CD14-positive monocyte (primary cell): ENCODE measurements at regions not wholly inside any gene's neighbourhood (a gene's known extent, or its start where the extent isn't known, plus 50 kb on each side); places are given as distances from the start of the nearest gene placed in this dataset.

Experiments
- DNase-seq, 3 donors: peaks; one replicate each; pipeline ENCODE4 v3.0.0-alpha.2; 2011 to 2022
- H2AFZ ChIP-seq: 2 replicates; pipeline ENCODE4 v1.6.0; 2012; ENCODE audit warnings: mild to moderate bottlenecking, low read depth, low read length, inconsistent platforms; ENCODE audit not compliant: insufficient read depth, poor library complexity, severe bottlenecking
- H3K27ac ChIP-seq, 2 donors: 1 replicate in 1 of 2; 2 replicates in 1 of 2; pipeline ENCODE4 v1.5.1; 2012 to 2013; ENCODE audit warnings: low read length in 2 of 2, control low read depth in 1 of 2, inconsistent platforms in 1 of 2, low read depth in 1 of 2, mild to moderate bottlenecking in 1 of 2
- H3K27me3 ChIP-seq, 2 donors: one replicate each; pipeline versions ENCODE4 v1.6.0 to v1.6.1; 2011 to 2013; ENCODE audit warnings: low read length in 2 of 2; ENCODE audit not compliant: control insufficient read depth in 2 of 2, insufficient read depth in 2 of 2
- H3K36me3 ChIP-seq, 2 donors: replicated peaks in 1 of 2; 1 replicate in 1 of 2; 2 replicates in 1 of 2; pipeline versions ENCODE4 v1.5.1 to v1.6.1; 2012 to 2013; ENCODE audit warnings: low read length in 2 of 2, control low read depth in 1 of 2, inconsistent platforms in 1 of 2, mild to moderate bottlenecking in 1 of 2; ENCODE audit not compliant: insufficient read depth in 2 of 2, control insufficient read depth in 1 of 2
- H3K4me1 ChIP-seq, 2 donors: 1 replicate in 1 of 2; 2 replicates in 1 of 2; pipeline versions ENCODE4 v1.5.1 to v1.6.1; 2012 to 2013; ENCODE audit warnings: low read length in 2 of 2, control low read depth in 1 of 2, inconsistent platforms in 1 of 2, mild to moderate bottlenecking in 1 of 2, moderate library complexity in 1 of 2; ENCODE audit not compliant: insufficient read depth in 2 of 2, control insufficient read depth in 1 of 2
- H3K4me2 ChIP-seq: replicated peaks from 2 replicates; pipeline ENCODE3; 2012; ENCODE audit warnings: low read length, moderate library complexity, mild to moderate bottlenecking; ENCODE audit not compliant: poor library complexity, severe bottlenecking; ENCODE audit errors: extremely low read depth
- H3K4me3 ChIP-seq, 3 experiments: fragments of 200-600 bp in 1 of 3; sonication (generic) in 1 of 3; replicated peaks in 1 of 3; 1 replicate in 2 of 3; 2 replicates in 1 of 3; pipeline ENCODE4 v1.5.1; 2011 to 2013; ENCODE audit warnings: low read length in 3 of 3, mild to moderate bottlenecking in 3 of 3, control low read depth in 2 of 3, low read depth in 2 of 3, inconsistent platforms in 1 of 3, moderate library complexity in 1 of 3
- H3K79me2 ChIP-seq: 2 replicates; pipeline ENCODE4 v1.6.0; 2012; ENCODE audit warnings: mild to moderate bottlenecking, control low read depth, inconsistent platforms, low read length, moderate library complexity; ENCODE audit not compliant: insufficient read depth
- H3K9ac ChIP-seq: 2 replicates; pipeline ENCODE4 v1.6.0; 2017; ENCODE audit warnings: low read length, mild to moderate bottlenecking; ENCODE audit not compliant: insufficient read depth, poor library complexity, severe bottlenecking
- H3K9me3 ChIP-seq, 2 donors: replicated peaks in 1 of 2; 1 replicate in 1 of 2; 2 replicates in 1 of 2; pipeline versions ENCODE4 v1.5.1 to v1.6.1; 2012 to 2013; ENCODE audit warnings: low read length in 2 of 2, control low read depth in 1 of 2; ENCODE audit not compliant: control insufficient read depth in 1 of 2, insufficient read depth in 1 of 2
- H4K20me1 ChIP-seq: 2 replicates; pipeline ENCODE4 v1.6.0; 2012; ENCODE audit warnings: mild to moderate bottlenecking, low read length, control low read depth, moderate library complexity; ENCODE audit not compliant: insufficient read depth
- H3K27ac Mint-ChIP-seq, 7 donors: one replicate each; pipeline ENCODE4 v1.8.0; 2020; ENCODE audit warnings: mild to moderate bottlenecking in 7 of 7, mixed read lengths in 7 of 7, moderate library complexity in 6 of 7, inconsistent platforms in 2 of 7
- H3K27me3 Mint-ChIP-seq, 3 donors: one replicate each; pipeline ENCODE4 v1.8.0; 2021 to 2022; ENCODE audit warnings: low read depth in 3 of 3, mild to moderate bottlenecking in 3 of 3, mixed read lengths in 3 of 3, moderate library complexity in 3 of 3, inconsistent platforms in 1 of 3
- H3K36me3 Mint-ChIP-seq, 2 donors: one replicate each; pipeline ENCODE4 v1.8.0; 2020; ENCODE audit warnings: mixed read lengths in 2 of 2, inconsistent platforms in 1 of 2, mild to moderate bottlenecking in 1 of 2
- H3K4me1 Mint-ChIP-seq: one replicate; pipeline ENCODE4 v1.8.0; 2020; ENCODE audit warnings: mild to moderate bottlenecking, mixed read lengths
- H3K4me3 Mint-ChIP-seq, 2 donors: one replicate each; pipeline ENCODE4 v1.8.0; 2020; ENCODE audit warnings: mild to moderate bottlenecking in 2 of 2, mixed read lengths in 2 of 2, moderate library complexity in 1 of 2
- H3K9me3 Mint-ChIP-seq, 7 donors: one replicate each; pipeline ENCODE4 v1.8.0; 2020 to 2022; ENCODE audit warnings: mixed read lengths in 7 of 7, mild to moderate bottlenecking in 6 of 7, moderate library complexity in 6 of 7, inconsistent platforms in 2 of 7
- CTCF ChIP-seq: fragments of 200-600 bp; IDR thresholded peaks from one replicate; pipeline ENCODE4 v1.8.0; 2022; ENCODE audit warnings: antibody characterized with exemption, mild to moderate bottlenecking
- WGBS: methylation state at CpG from one replicate; pipeline ENCODE4 v1.1.5; 2013; ENCODE audit warnings: missing lambda C conversion rate; ENCODE audit not compliant: insufficient coverage; 5-methylcytosine and 5-hydroxymethylcytosine counted together
- intact Hi-C, 2 donors: fragments of 100-400 bp; cut with micrococcal nuclease; formaldehyde crosslinking; loops; one replicate each; pipeline versions ENCODE4 v1.15.0 to v1.15.1; 2023

DNA sequence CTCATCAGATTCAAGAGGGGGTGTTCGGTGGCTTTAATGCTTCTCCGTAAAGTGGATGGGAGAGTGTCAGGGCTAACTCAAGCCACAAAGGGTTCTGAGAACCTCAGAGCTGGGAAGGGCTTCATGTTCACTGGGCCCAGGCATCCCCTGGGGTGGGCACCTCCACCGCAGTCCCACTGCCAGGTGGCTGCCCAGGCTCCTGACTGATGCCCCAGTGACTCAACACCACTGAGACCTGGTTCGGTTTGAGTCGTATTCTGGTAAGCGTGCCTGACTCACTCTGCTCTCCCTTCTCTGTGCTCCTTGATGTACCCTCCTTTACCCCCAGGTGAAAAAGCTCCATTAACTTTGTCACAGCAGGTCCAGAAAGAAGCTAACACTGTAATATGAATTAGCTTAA lies 304.6 kb downstream of the RPLP1 start:
- Mint-ChIP-seq H3K4me3 (no peak overlapping the region), H3K36me3 (peaks cover 23% of the 10 kb centered on the region in 2 donors), H3K9me3 (peaks cover 9 to 21% (median 11%) of the 10 kb centered on the region in 7 donors), H3K27me3 (peaks cover 0 to 3% (median 0%) of the 10 kb centered on the region in 3 donors), H3K4me1 (peaks cover 79% of the 10 kb centered on the region), H3K27ac (peak overlapping the region in 3 of 7 donors; percentile 53 to 95 (median 86))
- H4K20me1 ChIP-seq: no peaks in the 10 kb centered on the region
- no peaks in the 10 kb centered on the region for H3K27me3 ChIP-seq
- TF ChIP-seq CTCF: no peak
- no peaks in the 10 kb centered on the region for H3K9me3 ChIP-seq
- intact Hi-C loops: no loop called here
- DNase-seq: peak in 1 of 3 donors; percentile 44
- peaks cover 74 to 81% of the 10 kb centered on the region in 2 donors for H3K4me1 ChIP-seq
- 97% methylated on average over 3 of the region's 6 CpGs for WGBS
- no peak overlapping the region for H2AFZ ChIP-seq
- H3K4me3 ChIP-seq: no peak overlapping the region
- no peak overlapping the region for H3K27ac ChIP-seq
- no peak overlapping the region for H3K4me2 ChIP-seq
- no peaks in the 10 kb centered on the region for H3K36me3 ChIP-seq
- no peaks in the 10 kb centered on the region for H3K79me2 ChIP-seq
- H3K9ac ChIP-seq: no peak overlapping the region

DNA sequence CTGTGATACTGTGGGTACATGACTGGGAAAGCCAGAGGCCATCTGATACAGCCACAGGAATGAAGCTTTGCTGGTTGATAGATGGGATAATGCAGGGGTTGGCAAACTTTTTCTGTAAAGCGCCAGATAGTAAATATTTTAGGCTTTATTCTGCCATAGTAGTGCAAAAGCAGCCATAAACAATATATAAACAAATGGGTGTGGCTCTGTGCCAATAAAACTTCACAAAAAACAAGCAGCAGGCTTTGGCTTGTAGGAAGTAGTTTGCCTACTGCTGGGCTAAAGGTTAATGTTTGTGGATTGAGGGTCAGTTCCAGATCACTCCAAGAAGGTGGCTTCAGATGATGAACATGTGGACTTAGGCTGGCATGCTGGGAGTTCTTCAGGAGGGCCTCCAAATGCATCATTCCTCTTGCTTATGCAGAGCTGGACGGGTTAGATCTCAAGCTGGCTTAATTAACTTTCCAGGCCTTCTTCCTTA lies 305.7 kb downstream of the RPLP1 start:
- H3K9ac ChIP-seq: peak overlapping the region; percentile 11
- H3K79me2 ChIP-seq: no peaks in the 10 kb centered on the region
- no peaks in the 10 kb centered on the region for H3K36me3 ChIP-seq
- intact Hi-C loops: loop anchor here in 1 of 2 donors (2.0 kb wide), 1 partner anchor 32 kb away; no protein-coding TSS in a partner anchor
- peaks cover 3 to 17% (median 6%) of the 10 kb centered on the region in 7 donors for H3K9me3 Mint-ChIP-seq
- no peak overlapping the region for H3K4me2 ChIP-seq
- DNase-seq: no peak
- peaks cover 90% of the 10 kb centered on the region for H3K4me1 Mint-ChIP-seq
- H3K27ac Mint-ChIP-seq: peak overlapping the region; percentile 99 to 100 (median 100)
- no peak overlapping the region for H3K4me3 ChIP-seq
- TF ChIP-seq CTCF: no peak
- peaks cover 86 to 91% of the 10 kb centered on the region in 2 donors for H3K4me1 ChIP-seq
- no peaks in the 10 kb centered on the region for H4K20me1 ChIP-seq
- H3K4me3 Mint-ChIP-seq: no peak overlapping the region
- WGBS: 80% methylated on average over 1 of the region's 2 CpGs
- H3K27ac ChIP-seq: peak overlapping the region in 1 of 2 donors; percentile 100
- H3K27me3 Mint-ChIP-seq: peaks cover 0 to 3% (median 0%) of the 10 kb centered on the region in 3 donors
- no peaks in the 10 kb centered on the region for H3K9me3 ChIP-seq
- no peak overlapping the region for H2AFZ ChIP-seq
- H3K36me3 Mint-ChIP-seq: peaks cover 15 to 17% of the 10 kb centered on the region in 2 donors
- H3K27me3 ChIP-seq: no peaks in the 10 kb centered on the region
